GM23248 (cell line): ENCODE measurements at regions not wholly inside any gene's neighbourhood (a gene's known extent, or its start where the extent isn't known, plus 50 kb on each side); places are given as distances from the start of the nearest gene placed in this dataset.

ENCODE experiments used
- DNase-seq: peaks from one replicate; pipeline ENCODE4 v3.0.0-alpha.2; 2015
- H2AFZ ChIP-seq: fragments of 200-600 bp; sonication (generic); 2 replicates; pipeline ENCODE4 v1.6.1; 2016; ENCODE audit warnings: antibody characterized with exemption
- H3F3A ChIP-seq: fragments of 200-600 bp; sonication (generic); 2 replicates; pipeline ENCODE4 v1.6.1; 2016; ENCODE audit warnings: mild to moderate bottlenecking, antibody characterized with exemption, mixed run types; ENCODE audit not compliant: insufficient read depth
- H3K27ac ChIP-seq: fragments of 200-600 bp; sonication (generic); 2 replicates; pipeline ENCODE4 v1.5.1; 2016; ENCODE audit warnings: mild to moderate bottlenecking
- H3K27me3 ChIP-seq: fragments of 200-600 bp; sonication (generic); replicated peaks from 2 replicates; pipeline ENCODE4 v1.6.1; 2016; ENCODE audit warnings: mild to moderate bottlenecking; ENCODE audit not compliant: insufficient read depth
- H3K36me3 ChIP-seq: fragments of 200-600 bp; sonication (generic); 2 replicates; pipeline ENCODE4 v1.6.1; 2016; ENCODE audit warnings: low read depth, mild to moderate bottlenecking
- H3K4me1 ChIP-seq: fragments of 200-600 bp; sonication (generic); 2 replicates; pipeline ENCODE4 v1.6.1; 2016; ENCODE audit warnings: mild to moderate bottlenecking; ENCODE audit not compliant: insufficient read depth
- H3K4me2 ChIP-seq: fragments of 200-600 bp; sonication (generic); one replicate; pipeline ENCODE4 v1.6.1; 2016; ENCODE audit warnings: mild to moderate bottlenecking; ENCODE audit not compliant: unreplicated experiment
- H3K4me3 ChIP-seq: fragments of 200-600 bp; sonication (generic); 2 replicates; pipeline ENCODE4 v1.5.1; 2016; ENCODE audit warnings: mild to moderate bottlenecking
- H3K79me2 ChIP-seq: fragments of 200-600 bp; sonication (generic); 2 replicates; pipeline ENCODE4 v1.6.1; 2016; ENCODE audit warnings: mild to moderate bottlenecking; ENCODE audit not compliant: insufficient read depth
- H3K9ac ChIP-seq: fragments of 200-600 bp; sonication (generic); 2 replicates; pipeline ENCODE4 v1.6.1; 2016; ENCODE audit warnings: mild to moderate bottlenecking
- H3K9me2 ChIP-seq: fragments of 200-600 bp; sonication (generic); 2 replicates; pipeline ENCODE4 v1.6.1; 2016; ENCODE audit warnings: mixed run types, mild to moderate bottlenecking, moderate library complexity; ENCODE audit not compliant: insufficient read depth
- H3K9me3 ChIP-seq: fragments of 200-600 bp; sonication (generic); one replicate; pipeline ENCODE4 v1.6.1; 2017; ENCODE audit warnings: low read depth
- H4K20me1 ChIP-seq: fragments of 200-600 bp; sonication (generic); 2 replicates; pipeline ENCODE4 v1.6.0; 2016; ENCODE audit not compliant: insufficient read depth
- EZH2 ChIP-seq: fragments of 200-600 bp; sonication (generic); IDR thresholded peaks from 2 replicates; pipeline ENCODE4 v1.6.1; 2018; ENCODE audit warnings: antibody characterized with exemption, mild to moderate bottlenecking; ENCODE audit not compliant: insufficient read depth, poor library complexity, severe bottlenecking
- EZH2phosphoT487 ChIP-seq: fragments of 200-600 bp; sonication (generic); IDR thresholded peaks from 2 replicates; pipeline ENCODE4 v1.6.1; 2018; ENCODE audit warnings: antibody characterized with exemption, moderate library complexity, mild to moderate bottlenecking, low read depth; ENCODE audit not compliant: insufficient read depth
- WGBS, 2 experiments: methylation state at CpG; one replicate each; pipeline ENCODE4 v1.1.6; 2015 to 2017; ENCODE audit warnings: low lambda C conversion rate in 2 of 2, low coverage in 1 of 2; ENCODE audit errors: missing lambda C conversion rate in 2 of 2; 5-methylcytosine and 5-hydroxymethylcytosine counted together
- in situ Hi-C: fragments of 300-500 bp; cut with MboI; formaldehyde crosslinking; loops from 2 replicates; pipeline ENCODE4 v1.15.0; 2020

- no peaks in the 10 kb centered on the region for H3F3A ChIP-seq
- H3K9me2 ChIP-seq: no peaks in the 10 kb centered on the region; the same call in 1 of the 2 replicates
- H3K27ac ChIP-seq: no peak overlapping the region
- H3K4me3 ChIP-seq: no peak overlapping the region
- no peak overlapping the region for H2AFZ ChIP-seq
- no peak overlapping the region for H3K9ac ChIP-seq
- no peak overlapping the region for H3K4me2 ChIP-seq
- H4K20me1 ChIP-seq: no peaks in the 10 kb centered on the region
- no peaks in the 10 kb centered on the region for H3K9me3 ChIP-seq
- no peaks in the 10 kb centered on the region for H3K27me3 ChIP-seq
- H3K36me3 ChIP-seq: no peaks in the 10 kb centered on the region
- in situ Hi-C loops: no loop called here
- H3K4me1 ChIP-seq: no peaks in the 10 kb centered on the region
- 47 to 51% methylated on average over 2 of the region's 2 CpGs for WGBS, 2 experiments
- no peak for TF ChIP-seq EZH2
- TF ChIP-seq EZH2phosphoT487: no peak
- H3K79me2 ChIP-seq: no peaks in the 10 kb centered on the region
- no peak for DNase-seq
These were observed 149.8 kb upstream of the RASGEF1B start for GRCh38 chr4:81621490-81621889.

- Histone ChIP-seq H4K20me1 (no peaks in the 10 kb centered on the region), H3K4me1 (no peaks in the 10 kb centered on the region), H3K27ac (no peak overlapping the region), H3K9me2 (no peaks in the 10 kb centered on the region; the same call in 1 of the 2 replicates), H3K4me3 (no peak overlapping the region), H3K9ac (no peak overlapping the region), H2AFZ (no peak overlapping the region), H3F3A (no peaks in the 10 kb centered on the region), H3K9me3 (no peaks in the 10 kb centered on the region), H3K27me3 (no peaks in the 10 kb centered on the region), H3K79me2 (no peaks in the 10 kb centered on the region), H3K36me3 (no peaks in the 10 kb centered on the region), H3K4me2 (no peak overlapping the region)
- in situ Hi-C loops: no loop called here
- peak; percentile 37 for DNase-seq
- 0% methylated on average over 1 of the region's 1 CpG for WGBS, 2 experiments
- TF ChIP-seq EZH2 (no peak), EZH2phosphoT487 (no peak)
These were observed 148.7 kb upstream of the RASGEF1B start for GRCh38 chr4:81620442-81620841.

- H3K27ac ChIP-seq: no peak overlapping the region
- no peak overlapping the region for H2AFZ ChIP-seq
- no peak overlapping the region for H3K9ac ChIP-seq
- in situ Hi-C loops: no loop called here
- H3K4me2 ChIP-seq: no peak overlapping the region
- H3K27me3 ChIP-seq: no peaks in the 10 kb centered on the region
- no peaks in the 10 kb centered on the region for H3F3A ChIP-seq
- no peaks in the 10 kb centered on the region for H4K20me1 ChIP-seq
- DNase-seq: no peak
- no peaks in the 10 kb centered on the region for H3K36me3 ChIP-seq
- H3K4me1 ChIP-seq: no peaks in the 10 kb centered on the region
- H3K79me2 ChIP-seq: no peaks in the 10 kb centered on the region
- no peaks in the 10 kb centered on the region; the same call in 1 of the 2 replicates for H3K9me2 ChIP-seq
- TF ChIP-seq EZH2 (no peak), EZH2phosphoT487 (no peak)
- no peak overlapping the region for H3K4me3 ChIP-seq
- 73 to 80% methylated on average over 1 of the region's 1 CpG for WGBS, 2 experiments
- no peaks in the 10 kb centered on the region for H3K9me3 ChIP-seq
These were observed 145.8 kb upstream of the RASGEF1B start for GRCh38 chr4:81617545-81617944.

- in situ Hi-C loops: no loop called here
- 83 to 88% methylated on average over 3 of the region's 3 CpGs for WGBS, 2 experiments
- no peak for TF ChIP-seq EZH2
- no peak for TF ChIP-seq EZH2phosphoT487
- Histone ChIP-seq H3K36me3 (no peaks in the 10 kb centered on the region), H3K27ac (no peak overlapping the region), H3K9me2 (no peaks in the 10 kb centered on the region), H3K4me3 (no peak overlapping the region), H4K20me1 (no peaks in the 10 kb centered on the region), H3K9ac (no peak overlapping the region), H3K4me2 (no peak overlapping the region), H3F3A (peaks cover 12% of the 10 kb centered on the region), H2AFZ (no peak overlapping the region), H3K9me3 (no peaks in the 10 kb centered on the region), H3K27me3 (no peaks in the 10 kb centered on the region), H3K79me2 (no peaks in the 10 kb centered on the region), H3K4me1 (peaks cover 21% of the 10 kb centered on the region)
- DNase-seq: no peak
These were observed 139.5 kb upstream of the RASGEF1B start for GRCh38 chr4:81611221-81611620.

DNA sequence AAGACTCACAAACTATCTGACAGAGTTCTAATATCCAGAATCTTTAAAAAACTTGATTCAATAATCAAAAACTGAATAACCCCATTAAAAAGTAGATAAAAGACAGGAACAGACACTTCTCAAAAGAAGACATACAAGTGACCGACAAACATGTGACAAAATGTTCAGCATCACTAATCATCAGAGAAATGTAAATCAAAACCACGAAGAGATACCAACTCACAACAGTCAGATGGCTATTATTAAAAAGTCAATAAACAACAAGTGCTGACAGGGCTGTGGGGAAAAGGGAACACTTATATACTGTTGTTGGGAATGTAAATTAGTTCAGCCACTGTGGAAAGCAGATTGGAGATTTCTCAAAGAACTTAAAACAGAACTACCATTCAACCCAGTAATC lies 138.1 kb upstream of the RASGEF1B start:
- Histone ChIP-seq H3K27me3 (no peaks in the 10 kb centered on the region), H3K4me1 (peaks cover 21% of the 10 kb centered on the region), H4K20me1 (no peaks in the 10 kb centered on the region), H2AFZ (no peak overlapping the region), H3K79me2 (no peaks in the 10 kb centered on the region), H3K4me3 (no peak overlapping the region), H3K36me3 (no peaks in the 10 kb centered on the region), H3K4me2 (no peak overlapping the region), H3K27ac (no peak overlapping the region), H3K9ac (no peak overlapping the region), H3F3A (peaks cover 12% of the 10 kb centered on the region), H3K9me2 (no peaks in the 10 kb centered on the region), H3K9me3 (no peaks in the 10 kb centered on the region)
- DNase-seq: no peak
- TF ChIP-seq EZH2 (no peak), EZH2phosphoT487 (no peak)
- in situ Hi-C loops: no loop called here
- 92 to 97% methylated on average over 2 of the region's 2 CpGs for WGBS, 2 experiments
